GM19193 (cell line): ENCODE measurements at regions not wholly inside any gene's neighbourhood (a gene's known extent, or its start where the extent isn't known, plus 50 kb on each side); places are given as distances from the start of the nearest gene placed in this dataset.

Experiments used
- POLR2A ChIP-seq: IDR thresholded peaks from 4 replicates; pipeline ENCODE4 v1.6.1; 2011; ENCODE audit not compliant: insufficient read depth, insufficient read length; ENCODE audit errors: extremely low read depth

GRCh38 chr6:105646391-105646867 lies 243.5 kb upstream of the PREP start:
- TF ChIP-seq POLR2A = no peak

GRCh38 chr6:105645958-105646357 lies 243.1 kb upstream of the PREP start:
- no peak for TF ChIP-seq POLR2A

- no peak for TF ChIP-seq POLR2A
Observed at GRCh38 chr6:105645156-105645555, 242.3 kb upstream of the PREP start.

- no peak for TF ChIP-seq POLR2A
Observed at GRCh38 chr6:105644691-105645090, 241.8 kb upstream of the PREP start.

- no peak for TF ChIP-seq POLR2A
Observed at GRCh38 chr6:105644073-105644489, 241.2 kb upstream of the PREP start.

- no peak for TF ChIP-seq POLR2A
Observed at GRCh38 chr6:105642708-105643107, 239.8 kb upstream of the PREP start.

GRCh38 chr6:105641504-105641903 lies 238.6 kb upstream of the PREP start:
- TF ChIP-seq POLR2A = no peak

GRCh38 chr6:105639124-105639523 lies 236.2 kb upstream of the PREP start:
- TF ChIP-seq POLR2A = no peak

- TF ChIP-seq POLR2A = no peak
Observed at GRCh38 chr6:105633814-105634213, 230.9 kb upstream of the PREP start.

GRCh38 chr6:105628156-105628860 lies 225.4 kb upstream of the PREP start:
- TF ChIP-seq POLR2A = no peak

- no peak for TF ChIP-seq POLR2A
Observed at GRCh38 chr6:105626295-105627158, 223.6 kb upstream of the PREP start.

GRCh38 chr6:105624021-105624420 lies 221.1 kb upstream of the PREP start:
- no peak for TF ChIP-seq POLR2A

- no peak for TF ChIP-seq POLR2A
Observed at GRCh38 chr6:105622226-105622625, 219.3 kb upstream of the PREP start.

GRCh38 chr6:105621564-105622175 lies 218.8 kb upstream of the PREP start:
- TF ChIP-seq POLR2A = no peak

- TF ChIP-seq POLR2A = no peak
Observed at GRCh38 chr6:105620878-105621277, 218.0 kb upstream of the PREP start.
